Stimulated activated CD8-positive, alpha-beta memory T cell treated with anti-CD3 and anti-CD28 coated beads, Interleukin-15, amount 100 ng/mL, for 48 hours (primary cell): ENCODE measurements at regions not wholly inside any gene's neighbourhood (a gene's known extent, or its start where the extent isn't known, plus 50 kb on each side); places are given as distances from the start of the nearest gene placed in this dataset.
"Not testable (repeated sequence)": the region's sequence is repeated elsewhere in the genome, so short reads cannot be mapped to it uniquely, and the experiment has no call there.

Source experiments
- DNase-seq, 2 donors: peaks; one replicate each; pipeline ENCODE4 v3.0.0-alpha.2; 2020; ENCODE audit warnings: low read depth in 2 of 2

- no peak for DNase-seq
Measured at GRCh38 chr4:148955564-148956297, 513.5 kb upstream of the NR3C2 start.

GRCh38 chr4:148954011-148954749 lies 512.0 kb upstream of the NR3C2 start:
- no peak for DNase-seq

- DNase-seq, result no peak
Measured at GRCh38 chr4:148951346-148951745, 509.1 kb upstream of the NR3C2 start.

- DNase-seq, result no peak
Measured at GRCh38 chr4:148946271-148946670, 504.1 kb upstream of the NR3C2 start.

- DNase-seq, result no peak
Measured at GRCh38 chr4:148944839-148945219, 502.6 kb upstream of the NR3C2 start.

GRCh38 chr4:148944136-148944838 lies 502.1 kb upstream of the NR3C2 start:
- DNase-seq, result no peak

GRCh38 chr4:148934926-148935578 lies 492.8 kb upstream of the NR3C2 start:
- no peak for DNase-seq

- DNase-seq, result no peak
Measured at GRCh38 chr4:148926276-148927260, 484.4 kb upstream of the NR3C2 start.

- DNase-seq, result no peak
Measured at GRCh38 chr4:148923881-148924280, 481.7 kb upstream of the NR3C2 start.

GRCh38 chr4:148922497-148922896 lies 480.3 kb upstream of the NR3C2 start:
- no peak for DNase-seq

GRCh38 chr4:148914734-148915133 lies 472.5 kb upstream of the NR3C2 start:
- no peak for DNase-seq

- DNase-seq, result no peak
Measured at GRCh38 chr4:148914301-148914700, 472.1 kb upstream of the NR3C2 start.

GRCh38 chr4:148903388-148903787 lies 461.2 kb upstream of the NR3C2 start:
- DNase-seq, result no peak

- no peak for DNase-seq
Measured at GRCh38 chr4:148901075-148901705, 459.0 kb upstream of the NR3C2 start.

- DNase-seq, result not testable (repeated sequence)
Measured at GRCh38 chr4:148898139-148898538, 455.9 kb upstream of the NR3C2 start.

- no peak for DNase-seq
Measured at GRCh38 chr4:148893095-148893494, 450.9 kb upstream of the NR3C2 start.

GRCh38 chr4:148883891-148884290 lies 441.7 kb upstream of the NR3C2 start:
- no peak for DNase-seq

- DNase-seq, result no peak
Measured at GRCh38 chr4:148883435-148883834, 441.2 kb upstream of the NR3C2 start.

- no peak for DNase-seq
Measured at GRCh38 chr4:148881860-148882643, 439.8 kb upstream of the NR3C2 start.

GRCh38 chr4:148874331-148874730 lies 432.1 kb upstream of the NR3C2 start:
- no peak for DNase-seq
